HG03196 (cell line): ENCODE measurements at regions not wholly inside any gene's neighbourhood (a gene's known extent, or its start where the extent isn't known, plus 50 kb on each side); places are given as distances from the start of the nearest gene placed in this dataset.
"Not testable (repeated sequence)": the region's sequence is repeated elsewhere in the genome, so short reads cannot be mapped to it uniquely, and the experiment has no call there.

Source experiments
- ATAC-seq: cut with Tn5 transposase; IDR thresholded peaks from one replicate; pipeline ENCODE4 v1.9.1; 2021; ENCODE audit not compliant: unreplicated experiment

DNA sequence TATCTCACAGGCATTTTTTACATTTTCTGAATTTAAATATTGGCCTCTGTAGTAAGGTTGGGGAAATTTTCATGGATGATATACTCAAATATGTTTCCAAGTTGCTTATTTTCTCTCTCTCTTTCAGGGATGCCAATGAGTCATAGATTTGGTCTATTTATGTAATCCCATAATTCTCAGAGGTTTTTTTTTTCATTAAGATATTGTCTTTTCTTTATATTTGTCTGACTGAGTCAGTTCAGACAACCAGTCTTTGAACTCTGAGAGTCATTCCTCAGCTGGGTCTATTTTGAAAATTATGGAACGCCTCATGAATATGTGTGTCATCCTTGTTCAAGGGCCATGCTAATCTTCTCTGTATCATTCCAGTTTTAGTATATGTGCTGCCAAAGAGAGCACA lies 223.2 kb downstream of the PCSK1 start:
- no peak for ATAC-seq

DNA sequence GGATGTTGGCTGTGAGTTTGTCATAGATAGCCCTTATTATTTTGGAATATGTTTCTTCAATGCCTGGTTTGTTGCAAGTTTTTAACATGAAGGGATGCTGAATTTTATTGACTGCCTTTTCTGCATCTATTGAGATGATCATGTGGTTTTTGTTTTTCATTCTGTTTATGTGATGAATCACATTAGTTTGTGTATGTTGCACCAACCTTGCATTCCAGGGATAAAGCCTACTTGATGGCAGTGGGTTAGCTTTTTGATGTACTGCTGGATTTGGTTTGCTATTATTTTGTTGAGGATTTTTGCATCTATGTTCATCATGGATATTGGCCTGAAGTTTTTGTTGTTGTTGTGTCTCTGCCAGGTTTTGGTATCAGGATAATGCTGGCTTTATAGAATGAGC lies 225.6 kb downstream of the PCSK1 start:
- no peak for ATAC-seq

DNA sequence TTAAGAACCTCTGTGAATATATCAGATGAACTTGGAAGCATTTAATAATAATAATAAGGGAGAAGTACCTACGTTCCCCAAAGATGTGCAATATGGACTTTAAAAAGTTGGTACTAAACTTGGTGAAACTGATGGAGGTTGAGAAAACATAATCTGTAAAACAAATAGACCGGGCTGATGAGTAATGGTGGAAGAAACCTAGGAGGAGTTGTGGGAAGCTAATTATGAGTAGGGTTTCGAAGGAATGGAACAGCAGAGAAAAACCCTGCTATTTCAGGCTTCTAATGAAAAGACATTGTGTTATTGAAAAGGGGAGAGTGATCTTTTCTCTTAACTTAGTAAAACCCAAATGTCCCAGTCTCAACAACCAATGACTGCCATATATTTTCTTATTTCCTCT lies 229.3 kb downstream of the PCSK1 start:
- no peak for ATAC-seq

DNA sequence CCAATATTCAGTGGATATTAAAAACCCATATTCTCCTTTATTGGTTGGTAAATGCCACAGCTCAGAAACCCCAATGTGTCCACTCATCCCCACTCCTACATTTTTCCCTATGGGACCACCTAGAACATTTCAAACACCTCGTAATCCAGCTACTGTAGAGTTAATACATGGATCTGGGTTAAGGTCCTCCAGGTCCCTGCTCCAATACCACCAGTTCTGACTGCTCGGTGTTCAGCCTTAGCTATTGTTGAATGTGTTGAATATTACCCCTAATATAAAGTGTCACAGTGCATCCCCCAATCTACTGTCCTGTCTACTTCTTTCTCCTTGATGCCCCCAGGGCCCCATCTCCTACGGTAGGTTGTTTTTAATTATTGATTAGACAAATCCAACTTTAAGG lies 231.5 kb downstream of the PCSK1 start:
- no peak for ATAC-seq

DNA sequence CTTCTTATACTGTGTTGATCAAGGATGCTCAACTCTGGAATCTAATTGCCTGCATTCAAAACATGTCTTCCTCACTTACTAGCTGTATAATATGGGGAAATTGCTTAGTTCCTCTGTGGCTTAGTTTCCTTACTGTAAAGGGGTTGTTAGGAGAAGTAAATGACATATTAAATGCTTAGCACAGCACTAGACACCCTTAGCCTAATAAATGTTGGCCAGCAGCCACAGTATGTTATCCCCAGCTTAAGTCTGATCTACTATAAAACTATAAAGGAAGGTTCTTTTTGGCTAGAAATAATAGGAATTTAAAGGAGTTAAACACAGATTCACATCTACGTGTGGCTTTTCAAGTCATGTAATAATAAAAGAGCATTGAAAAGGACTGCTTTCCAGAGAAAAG lies 232.4 kb downstream of the PCSK1 start:
- ATAC-seq: no peak

DNA sequence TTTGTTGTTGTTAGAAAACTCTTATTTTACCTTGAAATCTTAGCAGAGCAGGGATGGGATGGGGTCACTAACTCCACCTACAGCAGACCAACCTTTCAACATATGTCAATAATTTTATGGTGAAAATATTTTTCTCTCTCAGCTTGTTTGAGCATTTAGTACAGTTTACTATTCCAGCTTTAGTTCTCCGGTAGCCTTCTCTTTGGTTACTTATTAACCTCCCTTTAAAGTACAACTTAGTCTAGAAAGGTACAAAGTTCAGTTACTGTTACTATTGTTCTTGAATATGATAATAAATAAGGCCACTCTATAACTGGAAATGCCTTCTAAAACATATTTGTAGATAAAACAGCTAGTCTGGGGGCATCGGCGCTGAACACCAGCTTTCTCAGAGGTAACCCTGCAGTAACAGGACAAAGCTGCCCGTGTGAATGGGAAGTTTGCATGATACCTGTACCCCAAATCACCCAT lies 233.3 kb downstream of the PCSK1 start:
- no peak for ATAC-seq

DNA sequence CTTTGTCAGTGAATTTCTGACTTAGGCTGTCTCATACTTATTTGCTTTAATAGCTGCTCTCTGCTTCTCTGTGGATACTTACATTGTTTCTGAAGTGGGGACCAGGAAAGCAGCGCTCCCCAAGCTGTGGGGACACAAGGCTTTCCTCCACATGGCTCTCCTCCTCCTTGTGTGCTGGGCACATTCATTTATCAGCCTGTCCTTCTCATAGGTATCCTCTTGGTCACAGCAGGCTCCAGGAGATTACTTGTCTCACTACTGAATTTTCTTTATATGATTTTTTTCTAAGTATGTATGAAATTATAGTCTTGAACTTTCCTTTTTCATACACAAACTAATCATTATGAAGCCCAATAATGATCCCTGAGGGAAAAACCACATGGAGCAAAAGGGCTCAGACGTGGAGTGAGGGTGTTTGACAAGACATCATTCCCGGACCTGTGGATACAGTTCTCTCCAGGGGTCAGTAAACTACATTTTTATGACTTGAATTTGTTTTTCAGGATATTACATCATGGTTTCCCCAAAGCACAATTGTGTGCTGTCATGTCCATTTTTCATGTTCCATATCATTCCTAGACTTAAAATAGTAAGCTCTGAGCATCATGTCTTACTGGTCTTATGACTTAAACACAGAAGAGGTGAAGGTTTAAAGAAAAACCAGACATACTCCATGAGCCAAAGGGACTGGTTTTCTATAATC lies 234.5 kb downstream of the PCSK1 start:
- ATAC-seq: no peak

DNA sequence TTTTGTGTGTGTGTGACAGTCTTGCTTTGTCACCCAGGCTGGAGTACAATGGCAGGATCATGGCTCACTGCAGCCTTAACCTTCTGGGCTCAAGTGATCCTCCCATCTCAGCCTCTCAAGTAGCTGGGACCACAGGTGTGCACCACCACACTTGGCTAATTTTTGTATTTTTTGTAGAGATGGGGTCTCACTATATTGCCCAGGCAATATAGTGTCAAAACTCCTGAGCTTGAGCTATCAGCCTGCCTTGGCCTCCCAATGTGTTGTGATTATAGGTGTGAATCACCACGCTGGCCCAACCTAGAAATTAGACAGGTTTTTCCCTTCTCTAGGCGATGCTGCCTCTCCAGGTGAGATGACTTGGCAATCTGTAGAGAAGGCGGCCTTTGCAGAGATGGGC lies 235.3 kb downstream of the PCSK1 start:
- not testable (repeated sequence) for ATAC-seq

DNA sequence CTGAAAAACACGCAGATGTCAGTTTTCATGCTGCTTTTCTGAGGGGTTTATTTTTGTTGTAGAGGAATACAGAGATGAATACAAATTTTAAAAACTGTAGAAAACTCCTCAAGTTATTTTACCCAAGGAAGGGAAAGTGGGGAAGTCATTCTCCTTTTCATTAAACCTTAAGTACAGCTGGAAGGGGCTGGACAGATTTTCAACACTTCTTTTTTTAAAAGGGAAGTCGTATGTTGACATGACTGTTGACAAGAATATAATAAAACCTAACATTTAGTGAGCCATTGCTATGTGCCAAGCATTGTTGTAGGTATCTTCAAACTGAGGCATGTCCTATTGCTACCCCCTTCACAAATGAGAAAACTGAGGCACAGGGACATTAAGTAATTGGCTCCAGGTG lies 235.7 kb upstream of the ELL2 start:
- ATAC-seq: no peak

DNA sequence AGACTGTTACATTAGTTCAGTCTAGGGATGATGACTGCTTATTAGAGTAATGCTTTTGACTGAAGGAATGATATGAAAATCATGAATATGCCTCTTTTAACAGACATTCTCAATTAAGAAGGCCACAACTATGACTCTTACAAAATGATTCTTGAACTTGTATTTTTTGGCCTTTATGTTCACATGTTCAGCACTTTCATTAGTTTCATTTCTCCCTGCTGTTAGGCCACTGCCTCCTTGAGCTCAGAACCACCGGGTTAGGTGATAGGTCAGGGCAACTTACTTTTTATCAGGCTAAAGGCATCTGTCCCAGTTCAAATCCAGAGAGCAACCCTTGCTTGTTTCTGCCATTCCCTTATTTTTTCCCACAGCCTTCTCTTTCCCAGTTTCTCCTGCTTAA lies 235.2 kb upstream of the ELL2 start:
- ATAC-seq: no peak

DNA sequence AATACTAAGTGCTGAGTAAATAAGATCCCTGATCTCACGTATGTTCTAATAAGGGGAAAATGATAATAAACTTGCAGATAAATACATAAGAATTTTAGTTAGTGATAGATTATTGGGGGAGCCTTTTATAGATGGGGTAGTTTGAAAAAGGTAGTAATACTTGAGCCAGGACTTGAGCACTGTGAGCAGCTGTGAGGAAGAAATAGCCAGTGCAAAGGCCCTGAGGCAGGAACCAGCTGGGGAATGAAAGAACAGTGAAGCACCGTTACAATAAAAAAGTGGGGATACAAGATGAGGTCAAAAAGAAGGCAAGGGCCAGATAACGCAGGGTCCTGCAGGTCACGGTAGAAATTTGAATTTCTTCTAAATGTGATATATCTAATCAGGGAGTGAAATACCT lies 234.8 kb upstream of the ELL2 start:
- ATAC-seq: no peak

DNA sequence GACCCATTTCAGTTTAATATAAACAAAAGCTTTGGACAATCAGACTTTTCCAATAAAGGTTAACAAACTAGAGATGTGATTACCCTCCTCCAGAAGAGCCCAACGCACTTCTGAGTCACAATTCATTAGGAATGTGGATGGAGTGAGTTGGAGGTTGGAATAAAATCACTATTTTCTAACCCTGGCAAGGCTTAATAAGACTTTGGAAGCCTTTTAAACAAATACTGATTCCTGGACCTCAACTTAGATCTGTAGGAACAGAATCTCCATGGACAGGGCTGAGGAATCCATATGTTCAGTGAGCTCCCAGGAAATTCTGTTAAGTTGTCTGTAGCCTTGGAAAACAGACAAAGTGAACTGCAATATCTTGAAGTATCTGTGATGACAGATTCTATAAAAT lies 233.5 kb upstream of the ELL2 start:
- no peak for ATAC-seq

DNA sequence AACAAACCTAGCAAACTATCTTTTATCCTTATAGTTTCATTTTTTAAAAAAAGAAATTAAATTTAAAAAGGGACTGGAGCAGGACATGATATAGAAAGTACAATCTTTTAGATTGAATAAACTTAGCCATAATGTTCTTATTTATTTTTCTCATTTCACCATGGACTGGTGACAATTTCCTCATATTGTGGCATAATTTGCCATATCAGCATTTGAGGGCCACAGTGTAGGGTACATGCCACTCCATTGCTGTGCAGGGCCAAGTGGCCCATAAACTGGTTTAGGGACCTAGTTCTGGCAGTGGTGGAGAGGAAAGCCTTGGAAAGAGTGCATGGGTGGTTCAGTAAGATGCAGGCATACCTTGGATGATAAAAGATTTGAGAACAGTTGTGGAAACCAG lies 232.9 kb upstream of the ELL2 start:
- no peak for ATAC-seq

DNA sequence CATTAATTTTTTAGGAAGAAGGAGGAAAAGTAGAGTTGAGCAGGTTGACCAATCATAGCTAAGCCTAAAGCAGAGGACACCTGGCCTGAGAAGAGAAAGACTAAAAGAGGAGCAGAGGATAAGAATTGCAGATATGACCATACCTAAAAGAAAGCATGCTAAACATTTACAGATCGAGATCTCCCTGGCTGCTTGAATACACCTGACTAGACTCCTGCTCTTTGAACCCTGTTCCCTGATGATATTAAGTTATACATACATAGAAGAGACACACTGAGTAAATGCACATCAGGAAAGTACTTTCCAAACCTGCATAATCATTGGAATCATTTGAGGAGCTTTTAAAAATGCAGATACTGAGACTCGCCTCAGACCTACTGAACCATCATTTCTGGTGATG lies 232.3 kb upstream of the ELL2 start:
- ATAC-seq: no peak

DNA sequence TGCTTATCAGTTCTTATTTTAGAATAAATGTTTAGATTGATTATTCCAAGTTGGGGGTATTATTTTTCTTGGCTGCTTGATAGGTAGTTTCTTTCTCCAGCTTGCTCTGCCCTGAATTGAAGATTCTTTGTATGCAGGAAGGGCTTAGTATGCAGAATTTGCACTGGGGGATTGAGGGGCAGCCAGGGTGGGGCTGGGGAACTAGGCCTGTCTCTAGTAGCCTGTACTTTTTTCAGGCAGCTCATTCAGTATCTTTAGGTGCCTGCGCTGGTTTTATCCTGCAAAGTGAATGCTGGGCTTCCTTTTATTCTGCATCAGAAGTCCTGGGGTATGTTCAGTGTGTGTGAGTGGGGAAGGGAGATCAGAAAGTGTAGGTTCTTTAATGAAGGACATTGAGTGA lies 228.3 kb upstream of the ELL2 start:
- ATAC-seq: no peak

DNA sequence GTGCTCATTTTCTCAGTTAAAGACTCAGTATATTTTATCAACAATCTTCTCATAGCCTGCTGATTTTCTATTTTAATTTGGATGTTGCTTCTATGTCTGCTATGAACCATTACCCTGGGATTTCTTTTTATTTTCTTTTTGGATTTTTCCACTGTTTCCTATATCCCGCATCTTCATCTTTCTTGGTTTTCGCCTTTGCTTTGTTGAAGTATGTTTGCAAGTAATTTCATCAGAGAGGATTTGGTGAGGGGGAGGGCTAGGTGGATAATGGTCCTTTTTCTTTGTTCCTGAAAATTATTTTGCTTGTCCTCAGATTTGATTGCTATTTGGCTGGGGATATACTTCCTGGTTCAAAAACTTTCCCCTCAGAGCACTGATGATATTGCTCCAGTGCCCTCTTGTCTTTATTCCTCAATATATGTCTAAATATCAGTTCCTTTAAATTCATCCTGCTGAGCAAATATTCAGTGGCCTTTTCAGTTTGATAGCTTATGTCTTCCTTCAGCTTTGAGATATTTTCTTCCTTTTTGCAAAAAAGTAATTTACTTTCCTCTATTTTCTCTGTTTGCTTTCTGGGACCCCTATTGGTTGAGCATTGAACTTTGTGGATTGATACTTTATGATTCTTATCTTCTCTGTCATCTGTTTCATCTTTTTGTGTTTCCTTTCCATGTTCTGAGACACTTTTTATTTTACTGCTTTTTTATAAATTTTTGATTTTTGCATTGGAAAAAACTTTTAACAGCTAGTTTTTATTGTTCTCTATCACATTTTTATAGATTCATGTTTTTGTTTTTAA lies 227.6 kb upstream of the ELL2 start:
- no peak for ATAC-seq

DNA sequence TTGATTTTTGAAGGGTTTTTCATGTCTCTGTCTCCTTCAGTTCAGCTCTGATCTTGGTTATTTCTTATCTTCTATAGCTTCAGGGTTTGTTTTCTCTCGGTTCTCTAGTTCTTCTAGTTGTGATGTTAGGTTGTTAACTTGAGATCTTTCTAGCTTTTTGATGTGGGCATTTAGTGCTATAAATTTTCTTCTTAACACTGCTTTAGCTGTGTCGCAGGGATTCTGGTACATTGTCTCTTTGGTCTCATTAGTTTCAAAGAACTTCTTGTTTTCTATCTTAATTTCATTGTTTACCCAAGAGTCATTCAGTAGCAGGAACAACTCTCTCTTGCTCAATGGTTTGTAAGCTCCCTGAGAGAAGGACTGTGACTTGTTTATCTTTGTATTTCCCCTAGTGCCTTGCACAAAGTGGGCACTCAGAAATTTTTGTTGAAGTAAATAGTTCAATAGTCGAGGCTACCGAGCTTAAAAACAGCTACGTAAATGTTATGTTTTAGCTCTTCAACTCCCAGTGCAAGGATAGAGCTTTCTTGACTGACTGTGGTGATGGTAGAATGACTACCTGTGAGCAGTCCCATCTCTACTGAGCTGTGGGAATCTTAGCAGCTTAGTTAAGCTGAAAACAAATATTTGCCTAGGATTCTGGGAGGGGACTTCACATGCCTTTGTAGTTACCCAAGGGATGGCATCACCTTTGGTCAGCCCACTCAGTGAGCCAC lies 225.8 kb upstream of the ELL2 start:
- no peak for ATAC-seq

DNA sequence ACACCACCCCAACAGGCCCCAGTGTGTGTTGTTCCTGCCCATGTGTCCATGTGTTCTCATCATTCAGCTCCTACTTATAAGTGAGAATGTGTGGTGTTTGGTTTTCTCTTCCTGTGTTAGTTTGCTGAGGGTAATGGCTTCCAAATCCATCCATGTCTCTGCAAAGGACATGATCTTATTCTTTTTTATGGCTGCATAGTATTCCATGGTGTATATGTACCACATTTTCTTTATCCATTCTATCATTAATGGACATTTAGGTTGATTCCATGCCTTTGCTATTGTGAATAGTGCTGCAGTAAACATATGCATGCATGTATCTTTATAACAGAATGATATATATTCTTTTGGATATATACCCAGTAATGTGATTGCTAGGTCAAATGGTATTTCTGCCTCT lies 222.9 kb upstream of the ELL2 start:
- not testable (repeated sequence) for ATAC-seq

DNA sequence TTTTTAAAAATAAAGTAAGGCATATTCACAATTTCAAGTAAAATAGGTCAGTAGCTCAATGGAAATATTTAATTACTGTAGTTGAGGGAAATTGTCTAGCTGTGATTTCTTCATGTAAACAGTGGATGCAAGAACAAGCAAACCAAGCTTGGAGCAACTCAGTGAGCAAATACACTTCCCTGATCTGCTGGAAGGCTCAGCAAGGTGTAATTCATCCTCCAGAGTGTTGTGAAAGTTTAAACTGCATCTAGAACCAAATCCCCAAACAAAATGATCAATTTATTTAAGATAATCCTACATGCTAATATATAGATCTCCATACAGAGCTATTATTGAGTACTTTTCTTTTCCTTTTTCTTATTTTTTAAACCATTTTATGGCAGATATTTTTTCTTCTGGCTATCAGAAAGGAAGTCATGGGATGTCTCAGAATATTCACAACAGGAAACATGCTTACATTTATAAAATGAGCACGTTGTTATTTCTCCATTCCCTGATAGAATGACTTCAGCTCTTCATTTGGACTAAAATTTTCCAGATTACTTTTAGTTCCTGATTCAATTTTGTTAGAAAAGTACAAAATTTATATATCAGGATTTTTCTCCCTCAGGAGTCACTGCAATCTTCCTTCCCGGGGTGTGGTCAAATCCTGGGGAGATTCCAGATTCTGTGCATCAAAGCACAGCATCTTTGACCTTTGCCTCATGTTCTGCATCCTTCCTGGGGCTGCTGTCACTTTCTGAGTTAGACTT lies 219.2 kb upstream of the ELL2 start:
- no peak for ATAC-seq

DNA sequence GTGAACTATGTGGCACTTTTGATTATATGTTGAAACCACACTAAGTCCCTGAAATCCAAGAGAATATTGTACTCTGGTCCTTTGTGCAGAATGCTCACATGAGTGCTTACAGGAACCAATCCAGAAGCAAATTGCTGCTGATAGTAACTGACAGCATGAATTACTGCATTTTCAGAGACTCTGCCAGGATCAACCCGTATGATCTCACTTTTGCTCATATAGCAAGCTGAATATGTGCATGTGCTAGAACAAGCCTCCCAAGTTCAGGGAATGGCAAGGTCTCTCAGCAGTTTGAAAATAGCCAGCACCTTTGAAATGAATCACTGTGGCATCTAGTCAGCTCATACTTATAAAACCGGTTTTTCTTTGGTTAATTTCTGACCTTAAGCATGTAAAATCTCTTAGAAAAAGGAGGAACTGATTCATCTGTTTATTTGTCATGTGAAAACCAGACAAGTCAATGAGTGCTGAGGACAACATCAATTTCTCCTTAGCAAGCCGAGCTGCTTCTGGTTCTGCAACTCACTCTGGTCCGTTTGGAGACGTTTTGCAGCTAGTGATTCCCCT lies 215.7 kb upstream of the ELL2 start:
- no peak for ATAC-seq

DNA sequence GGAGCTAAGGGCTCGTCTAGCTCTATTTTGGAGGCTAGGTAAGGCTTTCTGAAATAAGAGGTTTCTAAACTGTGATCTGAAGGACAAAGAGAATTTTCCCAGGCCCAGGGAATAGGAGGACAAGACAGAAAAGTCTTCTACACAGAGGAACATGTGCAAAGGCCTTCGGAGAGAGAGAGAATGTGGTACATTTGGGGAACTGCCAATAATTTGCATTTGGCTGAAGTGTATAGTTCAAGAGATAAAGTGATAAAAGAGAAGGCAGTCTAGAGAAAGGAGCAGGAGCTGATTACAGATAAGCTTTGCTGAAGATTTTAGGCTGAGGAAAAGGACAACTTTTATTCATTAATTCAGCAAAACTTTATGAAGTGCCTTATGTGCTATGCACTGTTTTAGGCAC lies 214.4 kb upstream of the ELL2 start:
- ATAC-seq: no peak
